ENCODE measurements at regions not wholly inside any gene's neighbourhood (a gene's known extent, or its start where the extent isn't known, plus 50 kb on each side); places are given as distances from the start of the nearest gene placed in this dataset.
A peak's percentile ranks its signal among the peaks of the same experiment; 100 is the strongest.

GRCh38 chr3:56923526-56924224 is 121.9 kb upstream of the ARHGEF3 start:
- DNase-seq: peak; percentile 13

GRCh38 chr3:56921573-56922453 is 120.1 kb upstream of the ARHGEF3 start:
- no peak for DNase-seq

DNA sequence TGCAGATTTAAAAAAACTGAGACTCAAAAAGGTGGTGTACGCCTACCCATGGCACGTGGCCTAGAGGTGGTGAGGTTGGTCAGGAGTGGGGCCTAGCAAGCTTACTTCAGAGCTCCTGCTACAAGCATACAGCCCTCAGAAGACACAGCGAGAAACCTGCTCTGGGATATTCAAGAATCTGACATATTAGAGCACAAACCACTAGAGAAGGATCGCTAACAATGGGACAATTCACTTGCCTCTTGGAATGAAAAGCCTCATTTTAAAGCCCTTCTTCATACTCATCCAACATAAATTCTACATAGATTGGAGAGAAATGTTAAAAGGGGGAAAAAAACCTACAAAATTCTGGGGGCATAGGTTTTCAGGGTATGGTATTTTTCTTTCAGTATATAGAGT is 118.0 kb upstream of the ARHGEF3 start:
- DNase-seq: no peak

DNA sequence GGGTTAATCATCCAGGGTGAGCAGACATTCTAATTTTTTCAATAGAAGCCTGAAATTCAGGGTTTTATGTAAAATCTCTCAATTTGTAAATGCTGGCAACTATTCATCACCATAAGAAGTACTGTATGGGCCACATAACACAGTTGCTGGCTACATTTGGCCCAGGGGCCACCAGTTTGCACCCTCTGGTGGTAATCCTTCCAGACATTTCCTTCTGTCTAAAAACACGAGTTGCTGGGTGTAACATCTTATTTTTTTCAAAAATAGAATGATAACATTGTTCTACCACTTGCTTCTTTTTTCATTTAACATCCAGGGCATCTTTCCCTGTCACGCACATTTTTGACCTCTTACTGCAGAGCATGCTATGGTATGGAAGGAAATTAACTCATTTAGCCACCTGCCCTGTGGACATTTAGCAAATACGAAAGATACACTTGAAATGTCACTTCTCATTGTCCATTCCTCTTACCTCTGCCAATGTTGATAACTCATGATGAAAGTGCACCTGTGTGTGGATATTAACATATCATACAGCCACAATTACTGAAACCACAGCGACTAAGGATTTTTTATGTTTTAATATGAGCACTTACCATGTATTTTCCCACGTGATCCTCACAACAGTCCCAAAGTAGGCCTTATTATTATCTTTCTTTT is 117.5 kb upstream of the ARHGEF3 start:
- DNase-seq: peak; percentile 44

DNA sequence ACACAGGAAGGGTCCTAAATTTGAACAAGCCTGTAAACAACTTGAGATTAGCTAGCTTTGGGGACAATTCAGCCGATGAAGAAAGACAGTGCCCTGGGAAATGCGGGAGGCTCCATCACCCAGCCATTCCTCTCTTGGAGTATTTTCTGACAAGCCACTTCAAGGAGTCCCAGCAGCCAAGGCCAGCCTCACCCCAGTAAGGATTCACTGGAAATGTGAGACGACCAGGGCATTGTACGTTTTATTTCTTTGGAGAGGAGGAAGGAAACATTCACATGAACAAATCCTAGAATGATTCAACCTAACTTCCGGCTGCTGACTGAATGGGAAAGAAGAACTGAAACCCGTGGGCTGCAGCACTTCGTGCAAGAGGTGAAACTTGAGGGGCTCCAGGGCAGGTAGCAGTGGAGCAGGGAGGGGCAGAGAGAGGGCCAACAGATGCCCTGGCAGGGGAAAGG is 116.4 kb upstream of the ARHGEF3 start:
- DNase-seq: no peak

DNA sequence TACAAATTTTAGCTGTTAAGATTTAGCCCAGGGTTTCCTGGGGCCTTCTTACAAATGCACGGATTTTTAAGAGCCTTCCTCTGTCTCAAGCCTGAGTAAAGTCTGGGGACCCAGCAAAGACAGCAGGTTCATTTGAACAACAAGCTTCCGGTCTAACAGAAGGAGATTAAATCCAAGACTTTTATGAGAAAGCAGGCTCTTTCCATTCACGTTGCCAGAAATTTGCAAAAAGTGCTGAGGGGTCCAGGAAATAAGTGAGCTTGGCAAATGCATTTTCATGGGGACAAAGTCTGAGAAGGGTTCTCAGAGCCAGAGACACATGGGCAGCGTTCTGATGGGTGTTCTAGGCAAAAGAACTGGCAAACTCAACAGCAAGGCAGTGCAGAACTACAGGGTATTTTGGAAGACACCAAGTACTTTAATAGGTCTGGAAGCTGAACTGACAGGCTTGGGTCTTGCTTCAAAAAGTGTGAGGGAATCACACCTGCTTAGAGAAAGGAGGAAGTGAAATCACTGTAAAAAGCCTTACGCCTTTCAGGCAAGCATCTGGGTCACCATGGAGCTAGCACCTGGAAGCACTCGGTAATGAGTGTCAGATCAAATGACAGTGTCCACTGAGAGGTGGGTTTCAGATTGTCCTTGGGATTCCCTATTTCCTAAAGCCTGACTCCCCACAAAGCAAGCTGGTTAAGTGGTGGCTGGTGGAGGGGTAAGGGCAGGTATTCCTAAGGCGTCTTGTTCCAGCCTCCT is 115.8 kb upstream of the ARHGEF3 start:
- peak; percentile 51 for DNase-seq

- DNase-seq: no peak
Observed at GRCh38 chr3:56916716-56917360, 115.1 kb upstream of the ARHGEF3 start.

DNA sequence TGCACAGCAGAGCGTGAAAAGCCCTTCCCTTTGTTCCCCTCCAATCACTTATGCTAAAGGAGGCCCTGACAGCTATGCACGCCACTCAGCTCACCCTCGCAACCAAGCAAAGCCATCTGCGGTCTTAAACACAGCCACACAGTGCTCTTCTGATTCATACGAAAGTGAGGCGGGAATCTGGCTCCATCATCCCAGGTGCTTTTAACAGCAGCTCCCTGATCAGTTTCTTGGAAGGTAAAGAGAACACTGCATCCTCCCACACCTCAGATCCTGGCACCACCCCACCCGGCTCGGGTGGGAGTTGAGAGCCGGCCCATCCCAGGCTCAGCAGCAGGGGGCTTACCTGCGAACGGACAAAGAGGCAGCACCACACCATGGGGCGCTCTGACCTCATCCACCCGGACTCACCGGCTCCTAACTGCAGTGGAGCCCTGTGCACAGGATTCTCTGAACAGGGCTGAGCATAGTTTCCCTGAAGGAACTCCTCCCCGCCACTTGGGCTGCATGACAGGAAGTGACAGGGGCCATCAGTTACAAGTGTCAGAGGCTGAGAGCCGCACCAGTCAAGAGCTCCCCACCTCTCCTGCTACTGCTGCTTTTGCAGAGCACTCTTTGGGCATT is 114.3 kb upstream of the ARHGEF3 start:
- DNase-seq: peak; percentile 58

DNA sequence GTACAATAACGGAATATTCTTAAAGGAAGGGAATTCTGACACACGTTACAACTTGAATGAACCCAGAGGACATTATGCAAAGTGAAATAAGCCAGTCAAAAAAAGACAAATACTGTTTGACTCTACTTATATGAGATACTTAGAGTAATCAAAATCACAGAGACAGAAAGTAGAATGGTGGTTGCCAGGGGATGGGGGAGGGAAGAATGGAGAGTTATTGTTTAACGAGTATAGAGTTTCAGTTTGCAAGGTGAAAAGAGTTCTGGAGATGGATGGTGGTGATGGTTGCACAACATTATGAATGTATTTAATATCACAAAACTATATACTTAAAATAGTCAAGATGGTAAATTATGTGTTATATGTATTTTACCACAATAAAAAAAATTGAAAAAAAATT is 112.9 kb upstream of the ARHGEF3 start:
- DNase-seq: peak; percentile 28

GRCh38 chr3:56911363-56911762 is 109.6 kb upstream of the ARHGEF3 start:
- DNase-seq: no peak

GRCh38 chr3:56909349-56909748 is 107.6 kb upstream of the ARHGEF3 start:
- DNase-seq: no peak

- DNase-seq: no peak
Observed at GRCh38 chr3:56908004-56908403, 106.3 kb upstream of the ARHGEF3 start.

GRCh38 chr3:56904552-56905215 is 102.9 kb upstream of the ARHGEF3 start:
- DNase-seq: no peak

- no peak for DNase-seq
Observed at GRCh38 chr3:56903231-56903782, 101.6 kb upstream of the ARHGEF3 start.

GRCh38 chr3:56902468-56903160 is 100.9 kb upstream of the ARHGEF3 start:
- DNase-seq: no peak

- DNase-seq: no peak
Observed at GRCh38 chr3:56900801-56901200, 99.1 kb upstream of the ARHGEF3 start.

- DNase-seq: no peak
Observed at GRCh38 chr3:56899851-56900250, 98.1 kb upstream of the ARHGEF3 start.

- DNase-seq: peak; percentile 11
Observed at GRCh38 chr3:56899078-56899477, 97.3 kb upstream of the ARHGEF3 start.

DNA sequence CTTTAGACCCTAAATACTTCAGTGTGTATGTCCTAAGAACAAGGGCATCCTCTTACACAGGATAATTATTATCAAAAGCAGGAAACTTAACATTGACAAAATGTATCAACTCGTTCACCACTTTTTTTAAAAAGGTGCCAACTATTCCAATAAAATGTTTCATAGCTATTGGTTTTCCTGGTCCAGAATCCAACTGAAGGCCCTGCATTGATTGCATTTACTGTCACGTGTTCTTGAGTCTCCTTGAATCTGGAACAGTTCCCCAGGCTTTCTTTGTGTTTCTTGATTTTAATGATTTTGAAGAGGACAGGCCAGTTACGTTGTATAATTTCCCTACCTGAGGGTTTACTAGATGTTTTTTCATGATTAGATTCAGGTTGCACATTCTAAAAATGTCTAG is 94.6 kb upstream of the ARHGEF3 start:
- DNase-seq: no peak

DNA sequence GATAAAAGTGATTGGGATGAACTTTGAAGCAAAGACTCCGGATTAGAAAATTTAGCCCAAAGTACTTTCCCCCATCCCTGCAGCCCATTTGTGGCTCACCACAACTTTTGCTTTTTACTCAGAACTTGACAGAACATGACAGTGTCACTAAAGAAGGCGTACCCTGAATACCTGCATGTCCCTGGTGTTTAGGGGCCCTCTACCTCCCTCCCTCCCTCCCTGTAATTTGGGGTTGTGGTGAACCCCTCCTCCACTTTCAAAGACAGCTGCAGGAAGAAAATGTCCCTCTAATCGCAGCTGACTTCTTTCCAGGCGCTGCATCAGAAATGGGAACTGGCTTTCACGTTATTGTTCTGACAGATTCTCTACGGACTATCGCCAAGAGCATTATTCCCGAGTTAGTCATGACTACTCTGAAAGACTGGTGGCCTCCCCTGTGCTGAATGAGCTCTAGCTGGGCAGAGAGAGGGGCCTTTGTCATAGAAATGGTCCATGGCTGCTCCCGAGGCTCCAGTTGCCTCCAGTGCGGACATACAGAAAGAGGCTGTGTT is 93.2 kb upstream of the ARHGEF3 start:
- no peak for DNase-seq
